Thyroid gland (tissue), 4 donors: ENCODE measurements at regions not wholly inside any gene's neighbourhood (a gene's known extent, or its start where the extent isn't known, plus 50 kb on each side); places are given as distances from the start of the nearest gene placed in this dataset.

ENCODE experiments used
- DNase-seq, 2 donors: peaks; one replicate each; pipeline ENCODE4 v3.0.0-alpha.2; 2019
- H3K27ac ChIP-seq, 3 donors: fragments of 200-600 bp; sonication (generic); 1 replicate in 2 of 3; 2 replicates in 1 of 3; pipeline ENCODE4 v1.5.1; 2016 to 2019; ENCODE audit warnings: mild to moderate bottlenecking in 1 of 3, moderate library complexity in 1 of 3
- H3K27me3 ChIP-seq: fragments of 200-600 bp; sonication (generic); one replicate; pipeline ENCODE4 v1.5.1; 2019
- H3K36me3 ChIP-seq, 2 donors: fragments of 200-600 bp; sonication (generic); one replicate each; pipeline ENCODE4 v1.5.1; 2016 to 2019
- H3K4me1 ChIP-seq, 2 donors: fragments of 200-600 bp; sonication (generic); one replicate each; pipeline ENCODE4 v1.5.1; 2017 to 2019
- H3K4me3 ChIP-seq, 3 donors: fragments of 200-600 bp; sonication (generic); replicated peaks in 1 of 3; 1 replicate in 2 of 3; 2 replicates in 1 of 3; pipeline ENCODE4 v1.5.1; 2016; ENCODE audit warnings: mild to moderate bottlenecking in 1 of 3
- H3K9me3 ChIP-seq: fragments of 200-600 bp; sonication (generic); one replicate; pipeline ENCODE4 v1.5.1; 2017
- POLR2A ChIP-seq, 2 donors: fragments of 450-650 bp; IDR thresholded peaks; one replicate each; pipeline ENCODE4 v1.6.1; 2017; ENCODE audit warnings: antibody characterized with exemption in 2 of 2, mild to moderate bottlenecking in 2 of 2, moderate library complexity in 1 of 2
- WGBS, 2 donors: methylation state at CpG; one replicate each; pipeline ENCODE4 v1.1.5; 2017; 5-methylcytosine and 5-hydroxymethylcytosine counted together
- intact Hi-C: fragments of 100-400 bp; cut with DNase I; formaldehyde crosslinking; loops from one replicate; pipeline ENCODE4 v1.15.1; 2023
- TF ChIP-seq, protein P1 (sequence below), 6 experiments: fragments of 200-600 bp in 3 of 6; fragments of 450-650 bp in 3 of 6; sonication (generic) in 3 of 6; IDR thresholded peaks; one replicate each; pipeline ENCODE4 v1.5.1; 2016 to 2019; ENCODE audit warnings: antibody characterized with exemption in 6 of 6, mild to moderate bottlenecking in 2 of 6, inconsistent platforms in 1 of 6, moderate library complexity in 1 of 6

DNA sequence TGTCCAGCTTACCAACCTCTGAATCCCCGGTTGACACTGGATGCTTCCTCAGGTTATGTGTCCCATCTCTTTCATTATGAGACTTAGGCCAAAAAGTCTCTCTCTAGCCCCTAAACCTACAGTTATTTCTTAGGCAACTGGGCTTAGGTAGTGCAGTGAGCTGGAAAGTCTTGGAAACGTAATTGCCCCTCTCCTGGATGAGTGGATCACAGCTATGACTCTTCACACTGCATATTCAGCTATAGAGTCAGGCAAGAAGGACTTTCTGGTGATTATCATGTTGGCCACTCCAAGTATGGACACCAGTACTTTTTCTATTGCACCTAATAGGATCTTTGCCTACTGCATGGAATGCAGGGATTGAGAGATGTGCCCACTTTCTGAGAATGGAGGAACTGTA, 458.3 kb upstream of the CELF4 start:
- Histone ChIP-seq H3K9me3 (no peaks in the 10 kb centered on the region), H3K27ac (no peak overlapping the region), H3K36me3 (no peaks in the 10 kb centered on the region), H3K27me3 (no peaks in the 10 kb centered on the region), H3K4me3 (no peak overlapping the region), H3K4me1 (no peaks in the 10 kb centered on the region)
- 64 to 66% methylated on average over 2 of the region's 2 CpGs for WGBS, 2 donors
- TF ChIP-seq, protein P1, sequence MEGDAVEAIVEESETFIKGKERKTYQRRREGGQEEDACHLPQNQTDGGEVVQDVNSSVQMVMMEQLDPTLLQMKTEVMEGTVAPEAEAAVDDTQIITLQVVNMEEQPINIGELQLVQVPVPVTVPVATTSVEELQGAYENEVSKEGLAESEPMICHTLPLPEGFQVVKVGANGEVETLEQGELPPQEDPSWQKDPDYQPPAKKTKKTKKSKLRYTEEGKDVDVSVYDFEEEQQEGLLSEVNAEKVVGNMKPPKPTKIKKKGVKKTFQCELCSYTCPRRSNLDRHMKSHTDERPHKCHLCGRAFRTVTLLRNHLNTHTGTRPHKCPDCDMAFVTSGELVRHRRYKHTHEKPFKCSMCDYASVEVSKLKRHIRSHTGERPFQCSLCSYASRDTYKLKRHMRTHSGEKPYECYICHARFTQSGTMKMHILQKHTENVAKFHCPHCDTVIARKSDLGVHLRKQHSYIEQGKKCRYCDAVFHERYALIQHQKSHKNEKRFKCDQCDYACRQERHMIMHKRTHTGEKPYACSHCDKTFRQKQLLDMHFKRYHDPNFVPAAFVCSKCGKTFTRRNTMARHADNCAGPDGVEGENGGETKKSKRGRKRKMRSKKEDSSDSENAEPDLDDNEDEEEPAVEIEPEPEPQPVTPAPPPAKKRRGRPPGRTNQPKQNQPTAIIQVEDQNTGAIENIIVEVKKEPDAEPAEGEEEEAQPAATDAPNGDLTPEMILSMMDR (IDR thresholded peaks at IDR 0.05), result no peak
- TF ChIP-seq POLR2A (IDR thresholded peaks at IDR 0.05), result no peak
- no peak for DNase-seq
- intact Hi-C loops, result no loop called here

GRCh38 chr18:38022234-38022633, 456.6 kb upstream of the CELF4 start:
- Histone ChIP-seq H3K4me3 (no peak overlapping the region), H3K27me3 (no peaks in the 10 kb centered on the region), H3K27ac (no peak overlapping the region), H3K36me3 (no peaks in the 10 kb centered on the region), H3K9me3 (no peaks in the 10 kb centered on the region), H3K4me1 (no peaks in the 10 kb centered on the region)
- WGBS, 2 donors, result 68 to 78% methylated on average over 4 of the region's 4 CpGs
- TF ChIP-seq POLR2A (IDR thresholded peaks at IDR 0.05), result no peak
- TF ChIP-seq, protein P1 (IDR thresholded peaks at IDR 0.05), result no peak
- no peak for DNase-seq
- intact Hi-C loops, result no loop called here

DNA sequence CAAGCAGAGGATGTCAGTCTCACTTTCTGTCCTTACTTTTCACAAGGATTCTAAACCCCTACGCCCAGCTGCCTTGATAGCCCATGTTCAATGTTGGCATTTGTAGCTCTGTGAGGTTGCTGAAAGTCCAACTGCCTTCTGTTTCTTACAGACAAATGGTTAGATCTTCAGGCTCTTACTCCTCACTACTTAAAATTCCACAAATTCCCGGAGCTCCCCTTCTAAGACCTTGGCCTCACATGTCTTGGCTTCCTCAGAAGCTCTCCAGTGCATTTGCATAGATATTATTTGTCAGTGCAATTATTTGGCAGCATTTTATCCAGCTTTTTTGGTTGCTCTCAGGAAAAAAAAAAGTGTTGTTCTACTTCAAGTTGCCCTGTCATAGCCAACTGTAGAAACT, 453.7 kb upstream of the CELF4 start:
- H3K9me3 ChIP-seq, result no peaks in the 10 kb centered on the region
- H3K4me3 ChIP-seq, result no peak overlapping the region
- intact Hi-C loops, result no loop called here
- WGBS, 2 donors, result 40 to 53% methylated on average over 2 of the region's 2 CpGs
- TF ChIP-seq, protein P1 (IDR thresholded peaks at IDR 0.05), result no peak
- TF ChIP-seq POLR2A (IDR thresholded peaks at IDR 0.05), result no peak
- no peak overlapping the region for H3K27ac ChIP-seq
- no peaks in the 10 kb centered on the region for H3K27me3 ChIP-seq
- no peaks in the 10 kb centered on the region for H3K4me1 ChIP-seq
- no peaks in the 10 kb centered on the region for H3K36me3 ChIP-seq
- no peak for DNase-seq

DNA sequence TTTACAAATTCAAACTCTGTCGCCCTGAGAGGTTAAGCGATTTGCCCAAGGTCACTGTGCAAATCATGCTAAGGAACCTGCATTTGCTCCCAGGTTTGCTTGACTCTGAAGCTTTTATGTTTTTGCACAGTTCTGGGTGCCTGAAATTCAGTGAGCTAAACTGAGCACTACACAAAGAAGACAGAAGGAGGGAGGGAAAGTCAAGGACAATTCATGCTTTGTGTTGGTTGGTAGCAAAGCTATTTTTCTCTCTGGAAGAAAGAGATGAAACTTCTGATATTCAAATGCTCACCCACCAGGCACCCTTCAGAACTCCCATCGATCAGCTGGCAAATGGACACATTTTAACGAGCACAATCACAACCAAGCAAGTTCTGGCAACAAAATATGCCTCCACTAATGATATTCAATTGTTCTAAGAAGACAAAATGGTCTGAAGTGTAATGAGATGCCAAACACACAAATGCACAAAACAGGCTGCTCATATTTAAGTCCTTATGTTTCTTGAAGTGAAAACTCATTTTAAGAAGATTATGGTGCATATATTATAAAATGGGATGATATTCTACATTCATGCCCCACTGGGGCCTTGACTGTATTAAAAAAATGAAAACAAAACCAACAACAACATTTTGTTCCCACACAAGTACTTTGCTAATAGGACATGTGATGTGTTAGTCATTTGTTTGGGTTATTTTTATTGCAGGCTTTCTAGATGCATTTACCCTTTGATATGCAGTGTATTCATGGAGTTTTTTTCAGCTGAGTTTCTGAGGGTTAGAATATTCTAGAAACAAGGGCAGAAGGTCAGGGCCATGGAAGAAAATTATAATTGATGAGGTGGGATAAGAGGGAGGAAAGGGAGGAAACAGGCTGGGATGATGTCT, 445.6 kb upstream of the CELF4 start:
- H3K4me3 ChIP-seq, result no peak overlapping the region
- no peaks in the 10 kb centered on the region for H3K4me1 ChIP-seq
- no peak for TF ChIP-seq POLR2A (IDR thresholded peaks at IDR 0.05)
- TF ChIP-seq, protein P1 (IDR thresholded peaks at IDR 0.05), result no peak
- WGBS, 2 donors, result 81 to 86% methylated on average over 4 of the region's 4 CpGs
- no peaks in the 10 kb centered on the region for H3K27me3 ChIP-seq
- H3K9me3 ChIP-seq, result no peaks in the 10 kb centered on the region
- DNase-seq, result no peak
- intact Hi-C loops, result no loop called here
- no peaks in the 10 kb centered on the region for H3K36me3 ChIP-seq
- H3K27ac ChIP-seq, result no peak overlapping the region

GRCh38 chr18:38010037-38010436, 444.4 kb upstream of the CELF4 start:
- H3K4me3 ChIP-seq, result no peak overlapping the region
- H3K4me1 ChIP-seq, result no peaks in the 10 kb centered on the region
- intact Hi-C loops, result no loop called here
- WGBS, 2 donors, result 78 to 80% methylated on average over 2 of the region's 2 CpGs
- no peaks in the 10 kb centered on the region for H3K9me3 ChIP-seq
- TF ChIP-seq POLR2A (IDR thresholded peaks at IDR 0.05), result no peak
- TF ChIP-seq, protein P1 (IDR thresholded peaks at IDR 0.05), result no peak
- H3K36me3 ChIP-seq, result no peaks in the 10 kb centered on the region
- DNase-seq, result no peak
- H3K27me3 ChIP-seq, result no peaks in the 10 kb centered on the region
- H3K27ac ChIP-seq, result no peak overlapping the region
